ENCODE measurements at regions not wholly inside any gene's neighbourhood (a gene's known extent, or its start where the extent isn't known, plus 50 kb on each side); places are given as distances from the start of the nearest gene placed in this dataset.

- WGBS, 2 experiments (ENCODE audit: insufficient coverage in 1 of 2, insufficient read length in 1 of 2), result 88 to 100% methylated on average over 2 to 6 of the region's 6 CpGs
- no peak for DNase-seq
Measured at GRCh38 chr1:195909061-195909460, 699.2 kb downstream of the KCNT2 start.

DNA sequence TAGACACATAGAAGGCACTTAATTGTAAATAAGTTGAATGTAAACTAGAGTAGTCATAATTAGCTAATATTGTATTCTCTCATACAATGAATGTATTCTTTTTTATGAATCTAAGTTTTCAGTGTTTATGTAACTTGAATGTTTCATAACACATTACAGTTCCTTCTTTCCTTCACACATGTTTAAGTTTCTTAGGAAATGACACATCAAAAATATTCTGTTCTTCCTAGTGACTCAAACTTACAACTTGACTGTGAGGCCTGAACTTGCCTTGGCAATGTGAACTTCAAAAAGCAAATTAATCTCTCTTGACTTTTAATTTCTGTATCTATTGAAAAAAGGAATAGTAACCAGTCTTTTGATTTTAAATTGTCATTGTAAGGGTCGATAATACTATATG lies 700.1 kb downstream of the KCNT2 start:
- no peak overlapping the region for H3K4me3 Mint-ChIP-seq
- H3K36me3 ChIP-seq (ENCODE audit: control insufficient read depth, insufficient read depth, low read length), result no peaks in the 10 kb centered on the region
- no peak overlapping the region for H3K9ac ChIP-seq (ENCODE audit: extremely low read depth, low read length, poor library complexity, severe bottlenecking)
- H3K27ac Mint-ChIP-seq, result no peak overlapping the region
- H3K4me1 ChIP-seq (ENCODE audit: control insufficient read depth, insufficient read depth, low read length), result no peaks in the 10 kb centered on the region
- no peak overlapping the region for H3K27ac ChIP-seq (ENCODE audit: low read depth, low read length)
- H3K4me1 Mint-ChIP-seq, result no peaks in the 10 kb centered on the region
- no peak for DNase-seq
- no CpG with 5 or more reads among the region's 1 CpG for WGBS, 2 experiments (ENCODE audit: insufficient coverage in 1 of 2, insufficient read length in 1 of 2)
- no peaks in the 10 kb centered on the region for H3K9me3 Mint-ChIP-seq
- H3K36me3 Mint-ChIP-seq (ENCODE audit: low read depth), result no peaks in the 10 kb centered on the region
- H3K4me3 ChIP-seq (ENCODE audit: low read length), result no peak overlapping the region
- H3K9me3 ChIP-seq (ENCODE audit: control insufficient read depth, low read length), result no peaks in the 10 kb centered on the region
- TF ChIP-seq, protein P1, sequence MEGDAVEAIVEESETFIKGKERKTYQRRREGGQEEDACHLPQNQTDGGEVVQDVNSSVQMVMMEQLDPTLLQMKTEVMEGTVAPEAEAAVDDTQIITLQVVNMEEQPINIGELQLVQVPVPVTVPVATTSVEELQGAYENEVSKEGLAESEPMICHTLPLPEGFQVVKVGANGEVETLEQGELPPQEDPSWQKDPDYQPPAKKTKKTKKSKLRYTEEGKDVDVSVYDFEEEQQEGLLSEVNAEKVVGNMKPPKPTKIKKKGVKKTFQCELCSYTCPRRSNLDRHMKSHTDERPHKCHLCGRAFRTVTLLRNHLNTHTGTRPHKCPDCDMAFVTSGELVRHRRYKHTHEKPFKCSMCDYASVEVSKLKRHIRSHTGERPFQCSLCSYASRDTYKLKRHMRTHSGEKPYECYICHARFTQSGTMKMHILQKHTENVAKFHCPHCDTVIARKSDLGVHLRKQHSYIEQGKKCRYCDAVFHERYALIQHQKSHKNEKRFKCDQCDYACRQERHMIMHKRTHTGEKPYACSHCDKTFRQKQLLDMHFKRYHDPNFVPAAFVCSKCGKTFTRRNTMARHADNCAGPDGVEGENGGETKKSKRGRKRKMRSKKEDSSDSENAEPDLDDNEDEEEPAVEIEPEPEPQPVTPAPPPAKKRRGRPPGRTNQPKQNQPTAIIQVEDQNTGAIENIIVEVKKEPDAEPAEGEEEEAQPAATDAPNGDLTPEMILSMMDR (conservative IDR thresholded peaks at IDR 0.05), result no peak
- no peaks in the 10 kb centered on the region for H3K27me3 Mint-ChIP-seq (ENCODE audit: insufficient read depth)
- no peaks in the 10 kb centered on the region for H3K27me3 ChIP-seq (ENCODE audit: control insufficient read depth, insufficient read depth, low read length, poor library complexity, severe bottlenecking)

More at GRCh38 chr1:195909061-195909460, 699.2 kb downstream of the KCNT2 start:
- Mint-ChIP-seq H3K27me3 (ENCODE audit: insufficient read depth) (no peaks in the 10 kb centered on the region), H3K36me3 (ENCODE audit: low read depth) (no peaks in the 10 kb centered on the region), H3K4me3 (no peak overlapping the region), H3K27ac (no peak overlapping the region), H3K4me1 (no peaks in the 10 kb centered on the region), H3K9me3 (no peaks in the 10 kb centered on the region)
- Histone ChIP-seq H3K4me3 (ENCODE audit: low read length) (no peak overlapping the region), H3K9me3 (ENCODE audit: control insufficient read depth, low read length) (no peaks in the 10 kb centered on the region), H3K27me3 (ENCODE audit: control insufficient read depth, insufficient read depth, low read length, poor library complexity, severe bottlenecking) (no peaks in the 10 kb centered on the region), H3K36me3 (ENCODE audit: control insufficient read depth, insufficient read depth, low read length) (no peaks in the 10 kb centered on the region), H3K9ac (ENCODE audit: extremely low read depth, low read length, poor library complexity, severe bottlenecking) (no peak overlapping the region), H3K4me1 (ENCODE audit: control insufficient read depth, insufficient read depth, low read length) (no peaks in the 10 kb centered on the region), H3K27ac (ENCODE audit: low read depth, low read length) (no peak overlapping the region)
- TF ChIP-seq, protein P1 (conservative IDR thresholded peaks at IDR 0.05), result no peak

DNA sequence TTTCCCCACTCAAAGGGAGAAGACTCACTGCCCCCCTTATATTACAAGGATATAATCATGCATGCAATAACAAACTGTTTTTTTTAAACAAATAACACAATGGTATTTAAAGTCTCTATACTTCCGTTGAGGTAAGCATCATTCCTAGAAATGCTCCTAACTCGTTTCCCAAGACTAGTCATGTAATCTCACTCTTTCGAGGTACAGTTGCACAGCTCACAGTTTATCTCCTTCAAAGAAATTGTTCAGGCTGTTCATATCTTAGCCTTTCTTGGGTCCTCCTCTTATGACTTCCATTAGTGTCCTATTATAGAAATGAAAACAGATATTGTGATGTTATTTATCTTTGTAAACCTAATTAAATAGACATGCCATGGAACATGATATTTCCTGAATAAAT lies 705.0 kb downstream of the KCNT2 start:
- no peak overlapping the region for H3K27ac ChIP-seq (ENCODE audit: low read depth, low read length)
- H3K27me3 Mint-ChIP-seq (ENCODE audit: insufficient read depth), result no peaks in the 10 kb centered on the region
- H3K36me3 Mint-ChIP-seq (ENCODE audit: low read depth), result no peaks in the 10 kb centered on the region
- no peaks in the 10 kb centered on the region for H3K9me3 Mint-ChIP-seq
- no peaks in the 10 kb centered on the region for H3K36me3 ChIP-seq (ENCODE audit: control insufficient read depth, insufficient read depth, low read length)
- 93 to 96% methylated on average over 3 of the region's 3 CpGs for WGBS, 2 experiments (ENCODE audit: insufficient coverage in 1 of 2, insufficient read length in 1 of 2)
- no peaks in the 10 kb centered on the region for H3K4me1 ChIP-seq (ENCODE audit: control insufficient read depth, insufficient read depth, low read length)
- H3K4me3 Mint-ChIP-seq, result no peak overlapping the region
- H3K4me3 ChIP-seq (ENCODE audit: low read length), result no peak overlapping the region
- TF ChIP-seq, protein P1 (conservative IDR thresholded peaks at IDR 0.05), result no peak
- no peak overlapping the region for H3K9ac ChIP-seq (ENCODE audit: extremely low read depth, low read length, poor library complexity, severe bottlenecking)
- no peak for DNase-seq
- no peaks in the 10 kb centered on the region for H3K9me3 ChIP-seq (ENCODE audit: control insufficient read depth, low read length)
- H3K27me3 ChIP-seq (ENCODE audit: control insufficient read depth, insufficient read depth, low read length, poor library complexity, severe bottlenecking), result no peaks in the 10 kb centered on the region
- peaks cover 6% of the 10 kb centered on the region for H3K4me1 Mint-ChIP-seq
- H3K27ac Mint-ChIP-seq, result no peak overlapping the region
